Vagina (tissue), 2 donors: ENCODE measurements at regions not wholly inside any gene's neighbourhood (a gene's known extent, or its start where the extent isn't known, plus 50 kb on each side); places are given as distances from the start of the nearest gene placed in this dataset.

ENCODE experiments used
- POLR2A ChIP-seq, 2 donors: fragments of 450-650 bp; IDR thresholded peaks; one replicate each; pipeline ENCODE4 v1.6.1; 2017; ENCODE audit warnings: antibody characterized with exemption in 2 of 2, mild to moderate bottlenecking in 2 of 2, moderate library complexity in 2 of 2
- POLR2AphosphoS5 ChIP-seq, 2 donors: sonication (generic); formaldehyde crosslinking; IDR thresholded peaks; one replicate each; pipeline ENCODE4 v1.9.0; 2017; ENCODE audit warnings: antibody characterized with exemption in 2 of 2, mild to moderate bottlenecking in 2 of 2, low read depth in 1 of 2; ENCODE audit not compliant: insufficient read depth in 1 of 2
- TF ChIP-seq, protein P1 (sequence below), 3 experiments: fragments of 450-650 bp in 2 of 3; fragments of 200-600 bp in 1 of 3; sonication (generic) in 1 of 3; IDR thresholded peaks; one replicate each; pipeline ENCODE4 v1.5.1; 2017 to 2019; ENCODE audit warnings: antibody characterized with exemption in 3 of 3, mild to moderate bottlenecking in 2 of 3, moderate library complexity in 2 of 3

DNA sequence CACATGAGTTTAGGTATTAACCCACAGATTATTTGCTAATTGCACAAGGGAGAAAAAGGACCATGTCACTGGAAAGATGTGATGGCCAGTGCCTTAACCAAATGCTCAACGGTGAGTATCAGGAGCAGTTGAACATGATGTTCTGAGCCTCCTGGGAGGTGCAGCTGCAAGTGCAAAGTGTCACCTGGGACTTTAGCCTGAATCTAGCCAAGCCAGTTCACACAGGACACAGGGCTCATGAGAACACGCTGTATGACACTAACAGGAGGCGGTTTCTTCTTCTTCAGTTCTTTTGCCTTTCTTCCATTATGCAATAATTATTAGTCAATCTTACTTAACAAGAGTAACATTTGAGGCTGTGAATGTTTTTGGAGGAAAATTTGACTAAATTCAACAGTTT, 225.3 kb downstream of the THBS2 start:
- TF ChIP-seq POLR2AphosphoS5 (IDR thresholded peaks at IDR 0.05; ENCODE audit: insufficient read depth in 1 of 2, low read depth in 1 of 2) (no peak), POLR2A (IDR thresholded peaks at IDR 0.05) (no peak)
- TF ChIP-seq, protein P1, sequence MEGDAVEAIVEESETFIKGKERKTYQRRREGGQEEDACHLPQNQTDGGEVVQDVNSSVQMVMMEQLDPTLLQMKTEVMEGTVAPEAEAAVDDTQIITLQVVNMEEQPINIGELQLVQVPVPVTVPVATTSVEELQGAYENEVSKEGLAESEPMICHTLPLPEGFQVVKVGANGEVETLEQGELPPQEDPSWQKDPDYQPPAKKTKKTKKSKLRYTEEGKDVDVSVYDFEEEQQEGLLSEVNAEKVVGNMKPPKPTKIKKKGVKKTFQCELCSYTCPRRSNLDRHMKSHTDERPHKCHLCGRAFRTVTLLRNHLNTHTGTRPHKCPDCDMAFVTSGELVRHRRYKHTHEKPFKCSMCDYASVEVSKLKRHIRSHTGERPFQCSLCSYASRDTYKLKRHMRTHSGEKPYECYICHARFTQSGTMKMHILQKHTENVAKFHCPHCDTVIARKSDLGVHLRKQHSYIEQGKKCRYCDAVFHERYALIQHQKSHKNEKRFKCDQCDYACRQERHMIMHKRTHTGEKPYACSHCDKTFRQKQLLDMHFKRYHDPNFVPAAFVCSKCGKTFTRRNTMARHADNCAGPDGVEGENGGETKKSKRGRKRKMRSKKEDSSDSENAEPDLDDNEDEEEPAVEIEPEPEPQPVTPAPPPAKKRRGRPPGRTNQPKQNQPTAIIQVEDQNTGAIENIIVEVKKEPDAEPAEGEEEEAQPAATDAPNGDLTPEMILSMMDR (IDR thresholded peaks at IDR 0.05), result no peak
